BLaER1 (cell line): ENCODE measurements at regions not wholly inside any gene's neighbourhood (a gene's known extent, or its start where the extent isn't known, plus 50 kb on each side); places are given as distances from the start of the nearest gene placed in this dataset.

Experiments used
- H3K27ac ChIP-seq: shearing (Covaris generic); formaldehyde crosslinking; 2 replicates; pipeline ENCODE4 v1.8.1; 2022
- H3K27me3 ChIP-seq: shearing (Covaris generic); formaldehyde crosslinking; 2 replicates; pipeline ENCODE4 v1.8.1; 2022
- H3K36me3 ChIP-seq: shearing (Covaris generic); formaldehyde crosslinking; 2 replicates; pipeline ENCODE4 v1.8.1; 2022
- H3K4me1 ChIP-seq: shearing (Covaris generic); formaldehyde crosslinking; 2 replicates; pipeline ENCODE4 v1.8.1; 2022
- H3K4me2 ChIP-seq: shearing (Covaris generic); formaldehyde crosslinking; 2 replicates; pipeline ENCODE4 v1.8.1; 2022
- H3K4me3 ChIP-seq: shearing (Covaris generic); formaldehyde crosslinking; 2 replicates; pipeline ENCODE4 v1.8.1; 2022
- H3K9ac ChIP-seq: shearing (Covaris generic); formaldehyde crosslinking; 2 replicates; pipeline ENCODE4 v1.8.1; 2022
- H3K9me3 ChIP-seq: shearing (Covaris generic); formaldehyde crosslinking; 2 replicates; pipeline ENCODE4 v1.8.1; 2022
- H4K20me1 ChIP-seq: shearing (Covaris generic); formaldehyde crosslinking; 2 replicates; pipeline ENCODE4 v1.8.1; 2022
- Cebpa-rat ChIP-seq: shearing (Covaris generic); IDR thresholded peaks from 2 replicates; pipeline ENCODE4 v1.8.1; 2022

- H3K9ac ChIP-seq, result no peak overlapping the region
- H3K4me1 ChIP-seq, result no peaks in the 10 kb centered on the region
- no peak overlapping the region for H3K4me3 ChIP-seq
- no peak overlapping the region for H3K27ac ChIP-seq
- H4K20me1 ChIP-seq, result no peaks in the 10 kb centered on the region
- no peak for TF ChIP-seq Cebpa-rat
- no peaks in the 10 kb centered on the region for H3K36me3 ChIP-seq
- H3K27me3 ChIP-seq, result no peaks in the 10 kb centered on the region
- no peaks in the 10 kb centered on the region for H3K9me3 ChIP-seq
- H3K4me2 ChIP-seq, result no peak overlapping the region
Measured at GRCh38 chr14:53496668-53497067, 343.5 kb upstream of the DDHD1 start.

GRCh38 chr14:53495846-53496343 lies 342.8 kb upstream of the DDHD1 start:
- Histone ChIP-seq H3K27me3 (no peaks in the 10 kb centered on the region), H4K20me1 (no peaks in the 10 kb centered on the region), H3K27ac (no peak overlapping the region), H3K4me3 (no peak overlapping the region), H3K9me3 (no peaks in the 10 kb centered on the region), H3K4me1 (no peaks in the 10 kb centered on the region), H3K9ac (no peak overlapping the region), H3K36me3 (no peaks in the 10 kb centered on the region), H3K4me2 (no peak overlapping the region)
- TF ChIP-seq Cebpa-rat, result no peak

DNA sequence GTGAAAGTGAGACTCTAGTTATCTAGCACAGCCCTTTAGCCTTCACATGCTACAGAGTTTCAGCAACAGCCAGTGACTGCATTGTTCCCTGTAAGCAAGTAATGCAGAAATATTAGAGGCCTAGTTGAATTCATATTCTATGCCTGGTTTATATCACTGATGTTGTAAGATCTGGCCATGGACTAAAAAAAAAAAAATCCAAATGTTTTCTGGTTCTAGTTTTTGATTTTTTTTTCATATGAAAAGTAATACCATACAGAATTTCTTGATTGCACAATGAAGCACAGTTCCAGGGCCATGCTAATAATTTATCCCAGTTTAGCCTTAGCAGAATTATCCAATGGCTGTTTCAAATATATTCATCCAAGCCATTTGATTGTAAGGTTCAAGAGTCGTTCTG lies 341.5 kb upstream of the DDHD1 start:
- Histone ChIP-seq H3K4me1 (no peaks in the 10 kb centered on the region), H3K4me3 (no peak overlapping the region), H3K27ac (no peak overlapping the region), H4K20me1 (no peaks in the 10 kb centered on the region), H3K9me3 (no peaks in the 10 kb centered on the region), H3K4me2 (no peak overlapping the region), H3K36me3 (no peaks in the 10 kb centered on the region), H3K9ac (no peak overlapping the region), H3K27me3 (no peaks in the 10 kb centered on the region)
- TF ChIP-seq Cebpa-rat, result no peak

GRCh38 chr14:53493860-53494259 lies 340.7 kb upstream of the DDHD1 start:
- no peaks in the 10 kb centered on the region for H3K4me1 ChIP-seq
- H3K9ac ChIP-seq, result no peak overlapping the region
- H3K27ac ChIP-seq, result no peak overlapping the region
- no peaks in the 10 kb centered on the region for H3K27me3 ChIP-seq
- no peaks in the 10 kb centered on the region for H4K20me1 ChIP-seq
- no peak overlapping the region for H3K4me3 ChIP-seq
- no peaks in the 10 kb centered on the region for H3K36me3 ChIP-seq
- H3K9me3 ChIP-seq, result no peaks in the 10 kb centered on the region
- no peak overlapping the region for H3K4me2 ChIP-seq
- TF ChIP-seq Cebpa-rat, result no peak

GRCh38 chr14:53493320-53493719 lies 340.2 kb upstream of the DDHD1 start:
- H3K27me3 ChIP-seq, result no peaks in the 10 kb centered on the region
- H3K9ac ChIP-seq, result no peak overlapping the region

DNA sequence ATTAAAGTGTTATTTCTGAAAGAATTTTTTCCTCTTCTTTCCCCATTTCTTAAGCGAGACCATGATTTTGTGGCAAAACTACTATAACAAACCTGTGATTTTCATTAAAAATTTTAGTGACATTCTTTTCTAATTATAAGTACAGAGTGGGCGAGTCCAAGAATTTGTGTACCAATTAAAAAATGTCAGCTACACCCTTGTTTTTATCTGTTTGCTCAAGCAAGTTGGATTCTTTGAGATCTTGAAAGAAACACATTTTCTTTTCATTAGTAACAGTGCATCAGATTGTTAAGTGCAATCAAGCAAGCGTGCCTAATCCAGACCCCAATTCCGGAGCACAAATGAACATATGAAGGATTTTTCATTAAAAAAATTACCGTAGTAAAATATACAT lies 338.8 kb upstream of the DDHD1 start:
- H3K9ac ChIP-seq, result no peak overlapping the region
- H3K4me2 ChIP-seq, result no peak overlapping the region
- no peaks in the 10 kb centered on the region for H3K9me3 ChIP-seq
- no peak for TF ChIP-seq Cebpa-rat
- no peak overlapping the region for H3K4me3 ChIP-seq
- H4K20me1 ChIP-seq, result no peaks in the 10 kb centered on the region
- no peak overlapping the region for H3K27ac ChIP-seq
- no peaks in the 10 kb centered on the region for H3K4me1 ChIP-seq
- H3K36me3 ChIP-seq, result no peaks in the 10 kb centered on the region
- H3K27me3 ChIP-seq, result no peaks in the 10 kb centered on the region

More at GRCh38 chr14:53493320-53493719, 340.2 kb upstream of the DDHD1 start:
- TF ChIP-seq Cebpa-rat, result no peak
- Histone ChIP-seq H3K4me1 (no peaks in the 10 kb centered on the region), H3K27ac (no peak overlapping the region), H3K9me3 (no peaks in the 10 kb centered on the region), H3K4me3 (no peak overlapping the region), H3K36me3 (no peaks in the 10 kb centered on the region), H4K20me1 (no peaks in the 10 kb centered on the region), H3K4me2 (no peak overlapping the region)

- Histone ChIP-seq H3K9ac (no peak overlapping the region), H4K20me1 (no peaks in the 10 kb centered on the region), H3K9me3 (no peaks in the 10 kb centered on the region), H3K36me3 (no peaks in the 10 kb centered on the region), H3K27me3 (no peaks in the 10 kb centered on the region), H3K4me1 (no peaks in the 10 kb centered on the region), H3K4me2 (no peak overlapping the region), H3K4me3 (no peak overlapping the region), H3K27ac (no peak overlapping the region)
- no peak for TF ChIP-seq Cebpa-rat
Measured at GRCh38 chr14:53491256-53491883, 338.2 kb upstream of the DDHD1 start.

GRCh38 chr14:53478174-53478573 lies 325.1 kb upstream of the DDHD1 start:
- no peak overlapping the region for H3K4me2 ChIP-seq
- no peaks in the 10 kb centered on the region for H3K36me3 ChIP-seq
- H3K9ac ChIP-seq, result no peak overlapping the region
- no peak overlapping the region for H3K27ac ChIP-seq
- H3K27me3 ChIP-seq, result no peaks in the 10 kb centered on the region
- no peak overlapping the region for H3K4me3 ChIP-seq
- H3K9me3 ChIP-seq, result peaks cover 20% of the 10 kb centered on the region
- H3K4me1 ChIP-seq, result no peaks in the 10 kb centered on the region
- no peak for TF ChIP-seq Cebpa-rat
- H4K20me1 ChIP-seq, result no peaks in the 10 kb centered on the region; the same call in 1 of the 2 replicates

- Histone ChIP-seq H3K4me2 (no peak overlapping the region), H3K4me3 (no peak overlapping the region), H3K36me3 (no peaks in the 10 kb centered on the region), H3K27me3 (no peaks in the 10 kb centered on the region), H4K20me1 (no peaks in the 10 kb centered on the region; the same call in 1 of the 2 replicates), H3K4me1 (no peaks in the 10 kb centered on the region), H3K27ac (no peak overlapping the region), H3K9ac (no peak overlapping the region), H3K9me3 (no peaks in the 10 kb centered on the region)
- no peak for TF ChIP-seq Cebpa-rat
Measured at GRCh38 chr14:53473480-53473879, 320.4 kb upstream of the DDHD1 start.

- H3K9me3 ChIP-seq, result no peaks in the 10 kb centered on the region
- H4K20me1 ChIP-seq, result no peaks in the 10 kb centered on the region; the same call in 1 of the 2 replicates
- no peaks in the 10 kb centered on the region for H3K36me3 ChIP-seq
- H3K27me3 ChIP-seq, result no peaks in the 10 kb centered on the region
- no peak overlapping the region for H3K4me3 ChIP-seq
- no peak overlapping the region for H3K9ac ChIP-seq
- H3K4me2 ChIP-seq, result no peak overlapping the region
- no peak overlapping the region for H3K27ac ChIP-seq
- TF ChIP-seq Cebpa-rat, result no peak
- H3K4me1 ChIP-seq, result no peaks in the 10 kb centered on the region
Measured at GRCh38 chr14:53472306-53472705, 319.2 kb upstream of the DDHD1 start.
